Epithelial cell of prostate (primary cell): ENCODE measurements at regions not wholly inside any gene's neighbourhood (a gene's known extent, or its start where the extent isn't known, plus 50 kb on each side); places are given as distances from the start of the nearest gene placed in this dataset.

Source experiments
- DNase-seq: peaks from one replicate; pipeline ENCODE4 v3.0.0-alpha.2; 2011; ENCODE audit warnings: low read depth, low spot score
- H3K27ac ChIP-seq: fragments of 450-650 bp; 2 replicates; pipeline ENCODE4 v1.5.1; 2017; ENCODE audit warnings: mild to moderate bottlenecking

DNA sequence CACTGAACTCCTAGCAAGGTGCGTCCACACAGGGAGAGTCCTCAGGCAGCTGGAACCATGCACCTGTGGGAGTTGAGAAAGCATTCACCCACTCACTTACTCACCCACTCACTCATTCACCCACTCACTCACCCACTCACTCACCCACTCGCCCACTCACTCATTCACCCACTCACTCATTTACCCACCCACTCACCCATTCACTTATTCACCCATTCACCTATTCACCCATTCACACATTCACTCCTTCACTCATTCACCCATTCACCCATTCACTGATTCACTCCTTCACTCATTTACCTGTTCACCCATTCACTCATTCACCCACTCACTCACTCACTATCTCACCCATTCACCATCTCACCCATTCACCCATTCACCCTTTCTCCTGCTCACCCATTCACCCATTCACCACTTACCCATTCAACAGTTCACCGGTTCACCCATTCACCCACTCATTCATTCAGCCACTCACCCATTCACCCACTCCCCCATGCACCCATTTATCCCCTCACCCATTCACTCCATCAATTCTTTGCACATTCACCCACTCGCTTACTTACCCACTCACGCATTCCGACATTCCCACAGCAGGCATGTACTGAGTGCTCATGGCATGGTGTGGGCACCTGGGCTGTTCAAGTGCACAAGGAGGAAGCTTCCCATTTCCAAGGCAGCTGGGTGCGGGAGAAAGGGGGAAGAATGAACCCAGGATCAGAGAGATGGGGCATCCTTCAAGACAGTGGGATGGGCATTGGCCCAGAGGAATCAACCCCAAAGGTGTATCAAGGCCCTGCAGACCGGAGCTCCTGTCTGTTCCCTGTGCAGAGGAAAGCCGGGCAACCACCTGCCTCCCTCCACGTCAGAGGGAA is 135.2 kb upstream of the C14orf180 start:
- H3K27ac ChIP-seq: no peak overlapping the region
- no peak for DNase-seq

DNA sequence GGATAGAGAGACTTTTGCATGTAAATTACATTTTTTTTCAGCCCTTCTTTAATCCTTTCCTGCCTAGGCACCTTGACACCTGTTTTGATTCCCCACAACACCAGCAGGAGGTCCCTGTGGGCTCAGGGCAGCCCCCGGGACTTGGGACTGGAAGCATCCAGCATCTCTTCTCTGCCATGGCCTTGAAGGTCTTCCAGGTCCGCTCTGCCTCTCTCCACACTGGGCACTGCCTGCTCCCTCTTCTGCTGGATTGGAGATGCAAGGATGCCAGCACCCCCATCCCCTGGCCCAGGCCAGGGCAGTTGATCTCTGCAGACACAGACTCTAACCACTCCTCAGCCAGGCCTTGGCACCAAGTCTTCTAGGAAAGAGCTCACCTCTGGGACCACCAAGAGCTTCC is 134.5 kb upstream of the C14orf180 start:
- DNase-seq: no peak
- H3K27ac ChIP-seq: no peak overlapping the region

DNA sequence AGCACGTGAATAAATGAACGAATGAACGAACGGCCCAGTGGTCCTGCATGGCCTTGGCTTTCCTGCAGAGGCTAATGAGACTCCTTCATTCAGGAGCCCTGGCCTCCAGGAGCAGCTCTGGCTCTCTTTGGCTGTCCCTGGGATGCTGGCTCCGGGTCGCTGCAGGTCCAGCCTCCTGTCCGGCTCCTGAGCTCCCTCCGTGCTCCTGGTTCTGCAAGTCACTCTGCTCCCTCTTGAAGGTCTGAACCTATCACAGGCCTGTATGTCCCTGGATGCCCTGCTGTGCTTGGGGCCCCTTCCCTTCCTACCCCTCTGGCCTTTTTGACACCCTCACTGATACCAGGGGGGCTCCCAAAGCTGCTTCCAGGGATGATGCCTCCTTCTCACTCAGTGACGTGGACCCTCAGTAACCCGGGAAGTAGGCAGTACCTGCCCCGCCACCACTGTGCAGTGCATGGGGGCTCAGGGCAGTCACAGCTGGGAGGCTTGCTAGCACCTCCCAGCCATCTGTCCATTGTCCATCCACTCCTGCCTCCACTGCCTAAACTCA is 133.7 kb upstream of the C14orf180 start:
- DNase-seq: no peak
- no peak overlapping the region for H3K27ac ChIP-seq

DNA sequence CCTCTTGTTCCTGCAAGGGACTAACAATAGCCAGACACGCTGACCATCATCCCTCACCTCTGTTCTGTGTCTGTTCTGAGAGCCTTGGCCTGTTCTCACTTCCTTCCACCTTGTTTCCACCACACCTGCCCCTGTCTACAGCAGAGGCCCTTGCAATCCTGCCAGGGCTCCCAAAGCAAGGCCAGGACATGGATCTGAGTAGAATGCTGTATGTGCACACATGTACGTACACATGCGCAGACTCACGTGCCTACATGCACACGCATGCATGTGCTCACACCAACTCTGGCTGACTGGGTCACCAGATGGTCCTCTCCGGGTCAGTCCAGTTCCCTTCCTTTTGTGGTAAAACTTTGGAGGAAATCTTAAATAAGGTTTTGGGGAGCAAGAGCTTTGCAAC is 133.0 kb upstream of the C14orf180 start:
- no peak overlapping the region for H3K27ac ChIP-seq
- DNase-seq: no peak

DNA sequence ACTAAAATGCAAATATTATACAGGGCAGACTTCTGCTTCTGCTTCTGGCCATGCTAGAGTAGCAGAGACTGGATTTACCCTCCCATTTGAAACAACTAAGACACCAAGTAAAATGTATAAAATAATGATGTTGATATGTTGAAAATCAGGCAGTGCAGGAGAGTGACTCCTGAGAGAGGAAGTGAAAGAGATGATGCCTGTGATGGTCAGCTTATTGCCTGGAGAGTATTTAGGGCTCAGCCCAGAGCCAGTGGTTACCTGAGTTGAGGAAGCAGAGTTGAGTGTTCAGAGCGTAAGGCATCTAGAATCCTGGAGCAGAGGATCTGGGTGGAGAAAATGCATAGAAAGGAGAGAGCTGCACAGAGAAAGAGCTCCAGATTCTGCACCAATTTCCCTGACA is 131.8 kb upstream of the C14orf180 start:
- no peak overlapping the region for H3K27ac ChIP-seq
- no peak for DNase-seq

DNA sequence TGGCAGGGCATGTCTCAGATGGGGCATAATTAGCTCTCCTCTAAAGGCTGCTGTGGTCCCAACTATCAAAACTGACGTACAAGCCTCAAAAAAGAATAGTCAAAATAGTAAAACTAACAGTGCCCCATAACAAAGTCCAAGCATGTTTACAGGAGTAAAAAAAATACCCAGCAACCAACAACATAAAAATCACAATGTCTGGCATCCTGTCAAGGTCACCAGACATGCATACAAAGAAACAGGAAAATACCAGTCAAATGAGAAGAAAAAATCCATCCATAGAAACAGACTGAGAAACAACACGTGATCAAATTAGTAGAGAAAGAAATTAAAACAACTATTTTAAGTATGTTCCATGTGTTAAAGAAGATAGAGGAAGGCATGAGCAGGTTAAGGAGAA is 131.2 kb upstream of the C14orf180 start:
- no peak overlapping the region for H3K27ac ChIP-seq
- DNase-seq: no peak

DNA sequence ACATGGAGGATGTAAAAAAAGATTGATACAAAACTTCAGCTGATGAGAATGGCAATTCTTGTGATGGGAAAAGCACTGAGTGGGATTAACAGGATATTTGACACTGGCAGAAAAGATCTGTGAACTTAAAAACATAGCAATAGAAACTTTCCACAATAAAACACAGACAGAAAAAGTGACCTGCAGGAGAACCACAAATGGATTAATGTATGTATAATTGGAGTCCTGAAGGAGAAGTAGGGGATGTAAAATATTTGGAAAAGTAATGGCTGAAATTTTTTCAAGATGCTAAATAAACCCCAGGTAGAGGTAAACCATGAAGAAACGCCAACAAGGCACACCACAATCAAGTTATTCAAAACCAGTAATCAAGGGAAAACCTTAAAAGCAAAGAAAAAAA is 130.8 kb upstream of the C14orf180 start:
- no peak for DNase-seq
- H3K27ac ChIP-seq: no peak overlapping the region

DNA sequence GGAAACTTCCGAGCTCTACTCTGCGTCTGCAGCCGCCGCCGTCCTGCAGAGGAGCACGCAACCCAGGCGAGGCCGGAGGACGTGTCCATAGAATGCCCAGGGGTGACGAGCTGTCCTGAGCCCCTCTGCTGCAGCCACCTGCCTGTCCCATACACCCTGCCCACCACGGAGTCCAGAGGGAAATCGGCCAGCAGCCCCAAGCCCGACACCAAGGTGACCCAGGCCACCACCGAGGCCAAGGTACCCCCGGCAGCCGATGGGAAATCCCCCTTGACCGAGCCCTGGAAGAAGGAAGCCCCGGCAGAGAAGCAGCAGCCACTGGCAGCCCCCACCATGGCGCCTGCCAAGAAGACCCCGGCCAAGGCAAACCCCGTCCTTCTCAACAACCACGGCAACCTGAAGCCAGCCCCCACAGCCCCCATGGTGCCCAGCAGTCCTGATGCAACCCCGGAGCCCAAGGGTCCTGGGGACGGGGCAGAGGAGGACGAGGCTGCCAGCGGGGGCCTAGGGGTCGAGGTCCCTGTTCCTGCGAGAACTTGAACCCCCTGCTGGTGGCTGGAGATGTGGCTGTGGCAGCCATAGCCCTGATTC is 128.7 kb upstream of the C14orf180 start:
- DNase-seq: no peak
- no peak overlapping the region for H3K27ac ChIP-seq

DNA sequence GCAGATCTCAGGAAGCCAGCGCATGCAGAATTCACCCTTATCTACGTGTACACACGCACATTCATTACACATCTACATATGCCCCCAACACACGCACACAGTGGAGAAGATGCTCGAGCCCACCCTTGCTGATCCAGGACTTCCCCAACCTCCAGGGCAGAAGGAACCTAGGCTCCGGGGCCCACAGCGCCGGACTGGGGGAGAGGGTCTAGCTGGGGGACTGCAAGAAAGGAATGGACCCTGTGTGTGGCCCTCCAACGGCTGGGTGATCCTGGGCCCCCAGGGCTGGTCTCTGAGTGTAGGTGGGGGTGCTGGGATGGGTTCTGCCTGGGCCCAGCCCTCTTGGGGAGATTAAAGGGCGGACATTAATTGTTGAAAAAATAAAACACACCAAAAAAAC is 128.1 kb upstream of the C14orf180 start:
- no peak overlapping the region for H3K27ac ChIP-seq
- no peak for DNase-seq

DNA sequence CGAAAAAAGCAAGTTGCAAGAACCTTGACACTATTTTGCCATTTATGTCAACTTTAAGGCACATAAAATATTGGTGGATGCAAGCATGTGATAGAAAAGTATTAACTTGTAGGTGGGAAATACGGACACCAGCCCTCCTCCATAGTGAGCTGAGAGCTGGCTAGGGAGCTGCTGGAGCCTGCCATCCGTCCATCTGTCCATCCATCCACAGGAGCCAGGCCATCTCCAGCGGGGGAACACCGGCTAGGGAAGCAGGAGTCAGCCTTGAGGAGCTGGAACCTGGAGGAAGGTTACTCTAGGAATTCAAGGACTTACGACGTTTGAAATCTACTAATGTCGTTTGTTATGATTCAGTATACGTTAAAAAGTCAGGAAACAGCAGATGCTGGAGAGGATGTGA is 120.7 kb upstream of the C14orf180 start:
- no peak overlapping the region for H3K27ac ChIP-seq
- no peak for DNase-seq

DNA sequence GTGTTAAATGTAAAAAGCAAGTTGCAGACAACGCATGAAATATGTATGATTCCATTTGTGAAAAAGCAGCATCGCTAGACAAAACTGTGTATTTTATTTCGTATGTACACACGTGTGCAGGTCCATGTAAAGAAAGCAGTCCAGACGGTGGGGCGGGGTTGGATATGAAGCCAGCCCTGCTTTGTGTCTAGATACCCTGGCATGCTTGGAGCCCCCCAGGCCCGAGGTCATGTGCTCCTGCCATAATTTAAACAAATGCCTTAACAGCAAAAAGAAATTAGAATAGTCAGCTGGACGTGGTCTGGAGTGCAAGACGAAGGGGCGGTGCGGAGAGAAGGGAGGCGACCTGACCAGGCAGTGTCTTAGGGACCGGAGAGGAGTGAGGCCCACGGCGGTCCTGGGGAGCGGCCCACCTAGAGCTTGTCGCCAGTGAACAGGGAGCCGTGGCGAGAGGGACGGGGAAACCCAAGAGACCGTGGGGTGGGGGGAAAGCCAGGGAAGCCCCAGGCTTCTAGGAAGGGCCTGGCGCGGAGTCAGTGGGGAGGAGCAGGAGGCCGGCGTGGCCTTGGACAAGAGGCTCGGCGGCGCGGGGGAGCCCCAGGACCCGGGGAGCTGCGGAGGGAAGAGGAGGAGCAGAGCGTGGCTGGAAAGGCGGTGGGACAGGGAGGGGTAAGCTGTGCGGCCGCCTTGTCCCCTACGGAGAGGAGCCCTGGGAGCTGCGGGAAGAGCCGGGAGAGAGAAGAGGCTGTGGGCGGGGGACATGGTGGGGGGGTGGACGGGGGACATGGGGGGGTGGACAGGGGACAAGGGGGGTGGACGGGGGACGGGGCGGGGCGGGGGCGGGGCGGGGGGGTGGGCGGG is 118.5 kb upstream of the C14orf180 start:
- no peak for DNase-seq

DNA sequence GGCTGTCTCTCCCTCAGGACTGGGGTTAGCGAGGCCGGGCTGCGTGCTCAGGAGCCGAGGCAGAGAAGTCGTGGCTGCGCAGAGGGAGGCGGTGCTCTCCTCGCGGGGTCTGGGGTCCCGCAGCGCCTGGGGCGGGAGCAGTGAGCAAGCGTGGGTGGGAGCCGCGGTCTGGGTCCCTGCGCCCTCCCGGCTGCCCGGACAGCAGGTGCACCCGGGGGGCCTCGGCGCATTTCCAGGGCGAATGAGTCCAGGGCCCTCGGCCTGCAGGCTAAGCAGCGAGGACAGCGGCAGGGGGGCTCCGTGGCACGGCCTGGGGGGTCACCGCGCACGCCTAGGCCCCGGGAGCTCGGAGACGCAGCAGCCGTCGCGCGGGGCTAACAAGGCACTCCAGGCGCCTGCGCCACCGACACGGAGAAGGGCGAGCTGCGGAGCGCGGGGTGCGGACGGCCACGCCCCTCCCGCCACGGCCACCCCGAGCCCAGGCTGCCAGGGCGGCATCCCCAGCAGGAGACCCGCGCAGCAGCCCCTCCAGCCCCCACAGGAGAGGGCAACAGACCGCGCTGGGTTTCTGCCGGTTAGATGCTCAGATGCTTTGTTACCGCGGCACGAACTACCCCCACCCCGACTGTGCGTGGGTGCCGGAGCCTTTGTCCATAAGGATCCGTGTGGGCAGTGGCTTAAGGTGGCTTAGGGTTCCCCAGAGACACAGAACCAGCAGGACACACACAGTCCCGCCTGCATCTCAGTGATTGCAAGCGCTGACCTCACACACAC is 117.7 kb upstream of the C14orf180 start:
- no peak overlapping the region for H3K27ac ChIP-seq
- no peak for DNase-seq

More for the DNA sequence above, 118.5 kb upstream of the C14orf180 start:
- no peak overlapping the region for H3K27ac ChIP-seq

DNA sequence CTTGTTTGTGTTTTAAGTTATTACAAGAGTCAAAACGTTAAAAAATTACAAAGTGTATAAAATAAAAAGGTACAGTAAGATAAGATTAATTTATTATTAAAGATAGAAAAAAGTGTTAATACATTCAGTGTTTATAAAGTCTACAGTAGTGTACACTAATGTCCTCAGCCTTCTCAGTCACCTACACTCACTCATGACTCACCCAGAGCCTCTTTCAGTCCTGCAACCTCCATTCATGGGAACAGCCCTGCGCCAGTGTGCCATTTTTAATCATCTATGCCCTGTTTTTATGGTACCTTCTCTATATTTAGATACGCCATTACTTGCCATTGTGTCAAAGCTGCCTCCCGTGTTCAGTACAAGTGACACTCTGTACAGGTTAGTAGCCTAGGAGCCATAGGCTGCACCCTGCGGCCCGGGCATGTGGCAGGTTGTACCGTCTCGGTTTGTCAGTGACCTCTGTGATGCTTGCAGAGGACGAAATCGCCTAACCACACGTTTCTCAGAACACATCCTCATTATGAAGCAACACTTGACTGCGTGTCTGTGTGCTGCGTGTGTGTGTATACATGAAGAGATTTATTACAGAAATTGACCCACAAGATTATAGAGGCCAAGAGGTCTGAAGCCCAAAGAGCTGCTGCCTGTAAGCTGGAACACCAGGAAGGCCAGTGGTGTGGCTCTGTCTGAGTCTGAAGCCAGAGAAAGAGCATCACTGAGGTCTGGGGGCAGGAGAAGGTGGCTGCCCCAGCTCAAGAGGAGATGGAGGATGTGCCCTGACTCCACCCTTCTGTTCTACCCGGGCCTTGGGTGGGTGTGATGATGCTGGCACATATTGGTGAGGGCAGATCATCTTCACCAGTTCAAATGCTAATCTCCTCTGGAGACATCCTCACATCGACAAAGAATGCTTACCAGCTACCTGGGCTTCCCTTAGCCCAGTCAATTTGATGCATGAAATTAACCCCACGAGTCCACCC is 116.6 kb upstream of the C14orf180 start:
- no peak for DNase-seq
- no peak overlapping the region for H3K27ac ChIP-seq

DNA sequence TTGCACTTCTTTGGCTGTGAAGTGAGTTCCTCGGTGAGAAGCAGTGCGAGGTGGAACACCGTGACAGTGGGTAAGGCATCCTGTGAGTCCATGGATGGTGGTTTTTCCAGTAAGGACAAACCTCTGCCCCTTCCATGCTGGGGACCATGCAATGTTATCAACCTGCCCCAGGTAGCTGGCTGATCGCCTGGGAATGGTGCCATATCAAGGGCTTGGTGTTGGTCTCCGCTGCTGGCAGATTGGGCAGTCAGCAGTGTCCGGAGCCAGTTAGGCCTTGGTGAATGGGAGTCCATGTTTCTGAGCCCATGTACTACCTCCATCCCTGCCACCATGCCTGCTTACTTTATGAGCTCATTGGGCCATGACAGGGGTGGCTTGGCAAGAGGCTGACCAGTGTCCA is 114.7 kb upstream of the C14orf180 start:
- no peak for DNase-seq

DNA sequence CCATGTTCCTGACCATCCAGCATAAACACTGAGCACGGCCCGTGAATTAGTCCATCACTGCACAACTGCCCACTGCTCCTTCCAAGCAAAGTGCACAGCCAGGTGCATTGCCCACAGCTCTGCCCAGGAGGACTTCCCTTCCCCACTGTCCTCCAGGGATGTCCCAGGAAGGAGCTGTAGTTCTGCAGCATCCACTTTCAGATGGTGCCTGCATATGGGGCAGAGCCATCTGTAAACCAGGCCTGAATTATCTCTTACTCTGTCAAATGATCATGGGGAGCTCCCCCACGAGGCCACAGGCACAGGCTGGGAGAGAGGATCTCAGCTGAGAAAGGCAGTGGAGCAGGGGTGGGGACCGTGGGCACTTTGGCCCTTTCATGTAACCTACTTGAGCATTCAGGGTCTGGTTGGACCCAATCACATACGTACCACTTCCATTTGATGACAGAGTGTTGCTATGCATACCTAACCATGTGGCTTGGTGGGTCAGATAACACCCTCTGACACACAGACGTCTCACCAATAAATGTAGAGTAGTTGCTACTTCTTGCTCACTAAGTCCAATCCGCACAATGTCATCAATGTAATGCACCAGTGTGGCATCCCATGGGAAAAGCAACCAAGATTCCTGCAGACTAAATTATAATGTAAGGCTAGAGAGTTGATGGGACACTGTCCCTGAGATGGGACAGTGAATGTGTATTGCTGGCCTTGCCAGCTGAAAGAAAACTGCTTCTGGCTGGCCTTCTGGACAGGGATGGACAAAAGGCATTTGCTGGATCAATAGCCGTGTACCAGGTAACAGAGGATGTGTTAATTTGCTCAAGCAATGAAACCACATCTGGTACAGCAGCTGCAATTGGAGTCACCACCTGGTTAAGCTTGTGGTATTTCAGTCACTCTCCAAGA is 113.8 kb upstream of the C14orf180 start:
- DNase-seq: no peak
- no peak overlapping the region for H3K27ac ChIP-seq

More for the DNA sequence above, 114.7 kb upstream of the C14orf180 start:
- no peak overlapping the region for H3K27ac ChIP-seq

DNA sequence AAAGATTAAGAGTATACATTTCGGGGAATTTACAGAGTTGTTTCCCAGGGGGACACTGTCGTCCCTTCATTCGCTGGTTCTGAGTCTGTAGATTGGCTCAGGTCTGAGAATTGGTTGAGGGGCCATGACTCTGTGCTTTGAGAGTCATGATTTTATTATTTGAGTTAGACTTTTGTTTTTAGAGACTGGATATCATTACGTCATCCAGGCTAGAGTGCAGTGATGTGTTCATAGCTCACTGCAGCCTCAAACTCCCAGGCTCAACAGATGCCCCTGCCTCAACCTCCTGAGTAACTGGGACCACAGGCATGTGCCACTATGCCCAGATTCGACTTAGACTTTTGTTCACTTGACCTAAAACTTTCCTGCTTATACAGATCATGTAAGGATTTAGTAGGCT is 112.3 kb upstream of the C14orf180 start:
- H3K27ac ChIP-seq: no peak overlapping the region
- no peak for DNase-seq

DNA sequence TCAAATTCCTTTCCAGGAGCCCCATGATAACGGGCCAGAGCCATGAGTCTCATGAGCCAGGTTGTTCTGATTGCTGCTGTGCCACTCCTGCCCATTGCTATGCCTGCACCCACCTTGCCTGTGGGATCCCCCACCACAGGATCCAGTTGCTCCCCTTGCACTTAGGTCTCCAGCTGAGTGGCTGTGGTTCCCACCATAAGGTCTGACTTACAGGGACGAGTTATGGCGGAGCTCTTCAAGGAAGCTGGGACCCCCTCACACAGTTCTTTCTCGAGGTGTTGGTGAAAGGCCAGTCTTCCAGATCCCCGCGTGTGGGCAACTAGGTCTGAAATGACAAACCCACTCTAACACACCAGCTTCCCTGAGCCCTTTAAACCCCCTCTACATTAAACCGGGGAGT is 111.9 kb upstream of the C14orf180 start:
- H3K27ac ChIP-seq: no peak overlapping the region
- DNase-seq: no peak

DNA sequence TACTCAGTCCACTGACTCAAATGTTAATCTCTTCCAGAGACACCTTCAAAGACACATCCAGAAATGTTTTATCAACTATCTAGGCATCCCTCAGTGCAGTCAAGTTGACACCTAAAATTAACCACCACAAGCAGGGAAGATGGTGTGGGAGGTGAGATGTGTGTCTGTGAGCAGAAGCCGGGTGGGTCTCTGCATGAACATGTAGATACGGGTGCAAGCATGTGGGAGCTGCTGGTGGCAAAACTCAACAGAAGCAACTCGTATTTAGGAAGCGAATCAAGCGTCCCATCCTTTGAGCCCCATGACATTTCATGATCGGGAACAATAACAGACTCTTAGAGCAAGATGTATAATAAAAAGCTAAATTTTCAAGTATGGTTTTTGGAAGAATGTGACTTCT is 110.0 kb upstream of the C14orf180 start:
- no peak for DNase-seq
- H3K27ac ChIP-seq: no peak overlapping the region
